ENCODE measurements at regions not wholly inside any gene's neighbourhood (a gene's known extent, or its start where the extent isn't known, plus 50 kb on each side); places are given as distances from the start of the nearest gene placed in this dataset.
"Not testable (repeated sequence)": the region's sequence is repeated elsewhere in the genome, so short reads cannot be mapped to it uniquely, and the experiment has no call there.

DNA sequence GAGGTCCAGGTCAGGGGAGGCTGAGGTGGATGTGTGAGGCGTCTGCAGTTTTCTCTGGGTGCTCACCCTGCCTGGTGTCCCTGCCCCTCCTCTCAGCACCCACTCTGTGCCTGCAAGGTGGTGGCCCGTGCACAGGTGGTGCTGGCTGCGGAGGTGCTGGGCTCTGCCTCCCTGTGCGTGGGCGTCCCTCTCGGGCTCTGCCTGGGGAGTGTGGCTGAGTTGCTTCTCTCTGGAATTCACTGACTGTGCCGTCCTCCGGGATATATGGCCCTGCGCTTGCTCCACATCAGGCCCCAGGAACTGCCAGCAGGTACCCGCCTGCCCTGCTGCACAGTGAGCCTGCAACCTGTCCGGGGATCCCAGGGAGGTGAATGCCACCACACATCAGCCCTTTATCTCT lies 379.1 kb downstream of the TMEM121 start:
- no peak overlapping the region for H3K4me3 ChIP-seq (ENCODE audit: low read depth, low read length)
- DNase-seq (ENCODE audit: low read depth): no peak
- TF ChIP-seq, protein P1, sequence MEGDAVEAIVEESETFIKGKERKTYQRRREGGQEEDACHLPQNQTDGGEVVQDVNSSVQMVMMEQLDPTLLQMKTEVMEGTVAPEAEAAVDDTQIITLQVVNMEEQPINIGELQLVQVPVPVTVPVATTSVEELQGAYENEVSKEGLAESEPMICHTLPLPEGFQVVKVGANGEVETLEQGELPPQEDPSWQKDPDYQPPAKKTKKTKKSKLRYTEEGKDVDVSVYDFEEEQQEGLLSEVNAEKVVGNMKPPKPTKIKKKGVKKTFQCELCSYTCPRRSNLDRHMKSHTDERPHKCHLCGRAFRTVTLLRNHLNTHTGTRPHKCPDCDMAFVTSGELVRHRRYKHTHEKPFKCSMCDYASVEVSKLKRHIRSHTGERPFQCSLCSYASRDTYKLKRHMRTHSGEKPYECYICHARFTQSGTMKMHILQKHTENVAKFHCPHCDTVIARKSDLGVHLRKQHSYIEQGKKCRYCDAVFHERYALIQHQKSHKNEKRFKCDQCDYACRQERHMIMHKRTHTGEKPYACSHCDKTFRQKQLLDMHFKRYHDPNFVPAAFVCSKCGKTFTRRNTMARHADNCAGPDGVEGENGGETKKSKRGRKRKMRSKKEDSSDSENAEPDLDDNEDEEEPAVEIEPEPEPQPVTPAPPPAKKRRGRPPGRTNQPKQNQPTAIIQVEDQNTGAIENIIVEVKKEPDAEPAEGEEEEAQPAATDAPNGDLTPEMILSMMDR (IDR thresholded peaks at IDR 0.05; ENCODE audit: insufficient read depth, low read length): no peak

DNA sequence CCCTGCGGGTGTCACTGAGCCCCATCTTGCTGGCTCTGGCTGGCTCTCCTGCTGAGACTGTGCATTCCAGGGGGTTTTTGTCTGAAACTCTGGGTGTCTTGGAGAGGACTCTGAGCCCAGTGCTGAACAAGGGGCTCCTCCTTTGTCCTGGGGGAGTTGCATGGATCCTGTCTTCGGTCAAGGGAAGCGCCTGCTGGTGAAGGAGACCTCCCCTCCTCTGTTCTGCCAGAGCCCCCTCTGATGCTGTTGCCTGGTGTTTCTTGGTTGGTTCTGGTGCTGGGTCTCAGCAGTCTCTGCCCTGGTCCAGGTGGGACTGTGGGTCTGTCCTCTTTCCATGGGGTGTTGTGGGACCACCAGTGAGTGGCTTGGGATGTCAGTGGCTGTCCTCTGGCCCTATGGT lies 380.9 kb downstream of the TMEM121 start:
- TF ChIP-seq, protein P1 (IDR thresholded peaks at IDR 0.05; ENCODE audit: insufficient read depth, low read length): no peak
- H3K4me3 ChIP-seq (ENCODE audit: low read depth, low read length): no peak overlapping the region
- no peak for DNase-seq (ENCODE audit: low read depth)

DNA sequence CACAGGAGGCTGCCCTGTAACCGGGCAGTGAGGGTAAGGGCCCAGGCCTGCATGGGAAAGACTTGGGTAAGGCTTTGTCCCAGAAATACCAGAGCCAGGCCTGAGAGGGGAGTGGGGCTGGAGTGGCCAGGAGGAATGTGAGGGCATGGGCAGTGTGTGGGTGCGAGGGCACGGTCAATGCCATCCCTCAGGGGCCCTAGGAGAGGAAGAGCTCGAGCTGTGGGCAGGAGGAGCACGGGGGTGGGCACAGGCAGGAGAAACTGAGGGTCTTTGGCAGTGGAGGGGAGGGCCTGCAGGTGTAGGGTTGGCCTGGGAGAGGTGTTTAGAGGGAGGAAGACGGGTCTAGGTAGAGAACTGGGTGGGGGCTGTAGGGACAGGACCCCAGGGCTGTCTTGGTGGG lies 381.6 kb downstream of the TMEM121 start:
- DNase-seq (ENCODE audit: low read depth): no peak
- no peak overlapping the region for H3K4me3 ChIP-seq (ENCODE audit: low read depth, low read length)
- TF ChIP-seq, protein P1 (IDR thresholded peaks at IDR 0.05; ENCODE audit: insufficient read depth, low read length): no peak

DNA sequence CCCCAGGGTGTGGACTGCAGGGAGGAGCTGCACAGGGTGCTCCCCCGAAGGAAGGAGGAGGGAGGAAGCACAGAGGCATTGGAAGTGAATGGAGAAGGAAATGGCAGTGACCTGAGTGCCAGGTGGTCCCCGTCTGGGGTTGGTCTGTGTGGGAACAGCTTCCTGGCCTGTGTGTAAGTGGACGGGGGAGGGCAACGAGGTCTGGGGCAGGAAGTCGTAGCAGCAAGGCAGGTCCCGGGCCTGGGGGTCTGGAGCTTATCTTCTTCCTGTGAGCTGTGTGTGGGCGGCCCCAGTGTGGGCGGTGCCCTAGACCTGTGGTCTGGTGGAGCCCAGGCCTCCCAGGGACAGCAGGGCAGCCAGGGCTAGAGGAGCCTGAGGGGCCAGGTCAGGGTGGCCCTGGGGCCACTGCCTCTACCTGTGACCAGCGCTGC lies 382.1 kb downstream of the TMEM121 start:
- DNase-seq (ENCODE audit: low read depth): no peak
- H3K4me3 ChIP-seq (ENCODE audit: low read depth, low read length): no peak overlapping the region
- TF ChIP-seq, protein P1 (IDR thresholded peaks at IDR 0.05; ENCODE audit: insufficient read depth, low read length): no peak

DNA sequence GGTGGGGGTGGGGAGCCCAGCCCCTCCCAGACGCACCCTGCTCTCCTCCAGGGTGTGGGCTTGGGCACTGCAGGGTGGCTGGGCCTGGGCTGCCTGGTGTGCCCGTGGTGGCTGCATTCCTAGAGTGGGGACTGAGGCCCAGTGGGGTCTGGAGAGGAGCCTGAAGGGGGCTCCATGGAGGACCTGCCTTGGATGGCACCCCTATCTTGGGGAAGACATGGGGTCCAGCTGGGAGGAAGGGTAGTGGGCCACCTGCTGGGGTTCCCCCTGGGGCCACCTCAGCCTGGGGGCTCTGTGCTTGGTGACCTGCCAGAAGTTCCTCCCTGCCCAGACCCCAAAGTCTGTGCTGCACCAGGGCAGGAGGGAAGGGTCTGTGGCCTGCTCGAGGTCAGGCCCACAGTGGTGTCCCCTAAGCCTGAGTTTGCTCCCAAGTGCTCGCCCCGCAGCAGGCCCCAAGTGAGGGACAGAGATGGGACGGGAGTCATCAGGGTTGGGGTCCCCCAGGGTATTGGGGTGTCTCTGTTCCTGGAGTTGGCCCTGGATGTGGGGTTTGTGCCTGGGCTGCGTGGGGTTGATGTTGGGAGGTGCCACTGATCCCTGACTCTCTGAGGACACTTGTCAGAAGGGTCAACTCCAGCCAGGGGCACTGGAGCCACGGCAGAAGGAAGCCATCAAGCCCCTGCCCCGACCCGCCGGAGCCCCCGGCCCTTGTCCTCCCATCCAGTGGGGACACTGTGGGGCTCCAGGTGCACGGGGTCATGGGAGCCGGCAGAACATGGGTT lies 382.9 kb downstream of the TMEM121 start:
- TF ChIP-seq, protein P1 (IDR thresholded peaks at IDR 0.05; ENCODE audit: insufficient read depth, low read length): no peak
- no peak for DNase-seq (ENCODE audit: low read depth)
- no peak overlapping the region for H3K4me3 ChIP-seq (ENCODE audit: low read depth, low read length)

DNA sequence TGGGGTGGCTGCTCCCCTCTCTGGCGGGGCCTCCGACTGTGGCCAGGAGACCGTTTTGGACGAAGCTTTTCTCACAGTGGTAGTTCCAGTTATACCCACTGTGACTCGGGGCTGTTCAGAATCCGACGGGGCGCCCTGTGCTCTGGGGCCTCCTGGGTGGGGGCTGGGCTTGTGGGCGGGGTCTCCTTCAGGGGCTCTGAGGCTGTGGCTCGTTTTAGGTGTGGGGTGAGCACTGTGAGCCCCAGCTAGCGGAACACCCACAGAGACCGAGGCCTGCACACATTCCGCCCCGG lies 383.4 kb downstream of the TMEM121 start:
- H3K4me3 ChIP-seq (ENCODE audit: low read depth, low read length); DNase-seq (ENCODE audit: low read depth): not testable (repeated sequence)

DNA sequence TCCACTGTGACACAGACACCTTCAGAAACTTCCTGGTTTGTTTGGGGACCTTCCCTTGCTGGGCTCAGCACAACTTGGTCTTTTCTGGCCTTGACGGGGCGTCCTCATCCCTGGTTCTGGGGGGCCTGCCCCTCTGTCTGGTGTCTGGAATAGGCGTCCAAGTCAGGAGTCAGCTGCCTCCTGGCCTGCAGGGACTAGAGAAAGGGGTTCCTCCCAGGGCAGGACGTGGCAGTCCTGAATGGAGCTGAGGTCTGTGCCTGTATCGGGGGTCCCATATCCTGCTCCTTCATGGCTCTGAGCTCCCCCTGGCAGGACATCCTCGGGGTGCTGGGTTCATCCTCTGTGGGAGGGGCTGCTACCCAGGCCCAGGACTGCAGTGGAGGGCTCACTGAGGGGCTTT lies 384.0 kb downstream of the TMEM121 start:
- DNase-seq (ENCODE audit: low read depth): no peak
- TF ChIP-seq, protein P1 (IDR thresholded peaks at IDR 0.05; ENCODE audit: insufficient read depth, low read length): no peak
- no peak overlapping the region for H3K4me3 ChIP-seq (ENCODE audit: low read depth, low read length)
